Head of caudate nucleus (tissue), 42 donors: ENCODE measurements at regions not wholly inside any gene's neighbourhood (a gene's known extent, or its start where the extent isn't known, plus 50 kb on each side); places are given as distances from the start of the nearest gene placed in this dataset.
"Not testable (repeated sequence)": the region's sequence is repeated elsewhere in the genome, so short reads cannot be mapped to it uniquely, and the experiment has no call there.

ENCODE experiments used
- DNase-seq, 42 donors: peaks; one replicate each; pipeline versions ENCODE4 v3.0.0 to v3.0.0-alpha.2; 2020 to 2021; ENCODE audit warnings: mixed read lengths in 7 of 42
- intact Hi-C: fragments of 100-400 bp; cut with DNase I; formaldehyde crosslinking; loops from one replicate; pipeline ENCODE4 v1.15.0; 2022

DNA sequence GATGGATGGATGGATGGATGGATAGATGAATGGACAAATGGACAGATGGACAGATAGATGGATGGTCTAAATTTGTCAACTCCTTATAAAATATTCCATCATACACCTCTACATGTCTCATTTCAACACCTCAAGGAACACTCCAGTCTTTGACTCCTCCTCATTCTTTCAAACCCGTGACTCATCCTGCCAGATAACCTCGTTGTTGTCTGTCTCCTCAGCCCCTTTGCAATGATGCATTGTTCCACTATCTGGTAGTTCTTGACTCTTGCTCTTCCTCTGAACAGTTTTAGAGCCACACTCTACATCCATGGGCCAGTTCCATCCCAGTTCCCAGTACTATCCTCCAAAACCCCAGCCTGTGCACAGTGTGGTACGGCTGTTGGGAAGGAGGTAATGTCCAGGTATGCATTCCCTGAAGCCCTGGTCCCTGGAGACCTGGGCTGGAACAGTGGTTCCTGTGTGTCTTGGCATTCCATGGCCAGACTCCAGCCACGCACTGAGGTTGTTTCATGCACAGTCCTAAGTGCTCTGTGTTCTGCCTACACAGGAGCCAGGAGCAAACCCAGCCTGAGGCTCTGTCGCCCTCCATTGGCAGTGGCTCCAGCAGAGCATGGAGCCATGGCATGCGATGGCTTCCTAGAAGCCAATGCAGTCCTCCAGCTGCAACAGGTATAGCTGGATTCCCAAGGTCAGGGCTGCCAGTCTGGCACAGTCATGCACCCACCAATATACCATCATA lies 105.7 kb downstream of the C17orf67 start:
- DNase-seq, result peak in 14 of 42 donors; percentile 6 to 68 (median 18)
- intact Hi-C loops, result no loop called here

DNA sequence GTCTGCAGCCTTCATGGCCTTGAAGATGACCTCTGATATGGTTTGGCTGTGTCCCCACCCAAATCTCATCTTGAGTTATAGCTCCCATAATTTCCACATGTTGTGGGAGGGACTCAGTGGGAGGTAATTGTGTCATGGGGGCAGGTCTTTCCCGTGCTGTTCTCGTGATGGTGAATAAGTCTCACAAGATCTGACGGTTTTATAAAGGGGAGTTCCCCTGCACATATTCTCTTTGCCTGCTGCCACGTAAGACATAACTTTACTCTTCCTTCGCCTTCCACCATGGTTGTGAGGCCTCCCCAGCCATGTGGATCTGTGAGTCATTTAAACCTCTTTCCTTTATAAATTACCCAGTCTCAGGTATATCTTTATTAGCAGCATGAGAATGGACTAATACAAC lies 102.6 kb downstream of the C17orf67 start:
- DNase-seq, intact Hi-C loops: not testable (repeated sequence)

DNA sequence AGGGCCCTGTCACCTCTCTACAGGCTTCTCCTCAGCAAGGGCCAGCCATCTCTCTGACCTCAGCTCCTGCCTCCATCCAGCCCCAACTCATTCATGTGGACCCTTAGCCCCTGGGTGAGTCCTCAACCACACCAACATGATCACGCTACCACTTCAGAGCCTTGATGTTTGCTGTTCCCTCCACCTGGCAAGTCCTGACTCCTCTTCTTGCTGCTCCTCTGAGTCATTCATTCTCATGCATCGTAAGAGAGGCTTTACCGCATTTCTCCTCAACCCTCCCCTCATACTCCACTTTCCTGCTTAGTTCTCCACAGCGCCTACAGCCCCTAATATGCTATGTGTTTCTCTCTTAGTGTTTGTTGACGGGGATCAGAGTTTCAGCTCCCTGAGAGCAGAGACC lies 99.9 kb downstream of the C17orf67 start:
- no peak for DNase-seq
- intact Hi-C loops, result no loop called here

DNA sequence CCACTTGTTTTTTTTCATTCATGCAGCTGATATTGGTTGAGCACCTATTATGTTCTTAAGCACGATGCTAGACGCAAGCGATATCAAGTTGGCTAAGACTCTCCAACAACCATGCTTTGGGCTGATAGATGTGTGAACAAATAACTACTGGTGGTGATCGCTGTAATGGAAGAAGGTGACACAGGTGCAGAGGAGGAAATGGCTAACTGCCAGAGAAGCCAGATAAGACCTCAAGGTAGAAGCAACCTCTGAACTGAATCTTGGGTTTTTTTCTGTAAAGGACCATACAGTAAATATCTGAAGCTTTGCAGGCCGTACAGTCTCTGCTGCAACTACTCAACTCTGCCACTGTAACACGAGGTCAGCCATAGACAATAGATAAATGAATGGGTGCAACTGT lies 97.9 kb downstream of the C17orf67 start:
- intact Hi-C loops, result no loop called here
- DNase-seq, result no peak

DNA sequence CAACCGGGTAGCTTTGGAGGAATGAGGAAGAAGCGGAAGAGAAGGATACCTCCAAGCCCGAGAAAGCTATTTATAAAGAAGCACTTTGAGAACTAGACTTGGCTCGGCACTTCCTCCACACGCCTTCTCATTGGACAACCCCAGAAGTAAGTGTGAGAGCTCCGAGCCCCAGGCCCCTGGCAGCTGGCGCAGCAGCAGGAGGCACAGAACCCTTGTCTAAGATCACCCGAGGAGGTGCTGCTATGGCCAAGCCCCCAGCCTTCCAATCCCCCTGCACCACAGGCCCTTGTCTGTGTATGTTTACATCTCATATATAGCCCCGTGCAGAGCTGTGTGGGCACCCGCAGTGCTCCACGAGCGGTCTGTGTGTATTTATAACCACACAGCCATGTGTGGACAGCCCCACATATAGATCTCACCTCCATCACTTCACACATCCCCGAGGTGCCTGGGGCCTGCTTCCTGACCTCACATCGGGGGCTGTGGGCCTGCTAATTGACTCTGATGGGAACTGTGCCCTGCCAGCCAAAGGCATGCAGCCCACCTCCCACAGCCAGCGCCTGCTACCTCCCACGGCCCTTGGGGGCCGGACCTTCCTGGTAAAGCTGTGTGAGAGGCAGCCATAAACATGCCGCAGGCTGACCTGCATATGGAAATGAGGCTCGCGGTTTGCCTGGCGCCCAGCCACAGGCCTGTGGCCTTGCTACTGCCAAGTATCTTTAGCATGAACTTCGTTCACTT lies 96.1 kb downstream of the C17orf67 start:
- intact Hi-C loops, result no loop called here

DNA sequence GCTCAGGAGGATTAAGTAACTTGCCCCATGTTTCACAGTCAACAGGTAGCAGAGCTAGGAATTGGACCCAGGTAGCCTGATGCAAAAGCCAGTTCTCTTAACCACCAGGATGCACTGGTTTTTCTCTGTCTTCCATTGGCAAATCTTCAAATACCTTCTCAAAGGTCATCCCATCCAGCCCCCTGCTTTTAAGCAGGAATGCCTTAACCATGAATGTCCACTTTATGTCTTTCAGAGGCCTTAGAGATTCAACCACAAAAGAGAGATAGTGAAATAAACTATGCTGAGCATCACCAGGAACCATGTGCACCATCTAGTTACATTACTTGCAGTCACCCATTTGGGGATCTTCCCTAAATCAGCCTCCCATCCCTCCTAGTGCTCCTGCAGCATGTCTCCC lies 94.3 kb downstream of the C17orf67 start:
- intact Hi-C loops, result no loop called here
- DNase-seq, result no peak

More for the DNA sequence above, 96.1 kb downstream of the C17orf67 start:
- DNase-seq, result no peak

DNA sequence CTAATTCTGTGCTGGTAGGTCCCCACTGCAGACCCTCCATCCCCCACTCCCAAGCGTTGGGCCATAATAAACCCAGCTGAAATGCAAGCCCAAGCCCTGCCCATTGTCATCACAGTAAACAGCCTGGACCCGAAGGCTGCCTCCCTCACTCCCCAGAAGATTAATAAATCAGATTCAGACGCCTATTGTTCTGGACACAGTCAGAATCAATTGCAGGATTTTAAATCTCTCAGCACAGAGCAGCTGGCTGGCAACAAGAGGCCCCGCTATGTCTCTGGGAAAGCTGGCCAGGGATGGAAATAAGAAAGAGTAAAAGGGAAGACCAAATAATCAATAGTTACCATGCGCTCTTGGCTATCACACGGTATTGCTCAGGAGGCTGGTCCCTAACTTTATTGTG lies 93.9 kb downstream of the C17orf67 start:
- no peak for DNase-seq
- intact Hi-C loops, result no loop called here

DNA sequence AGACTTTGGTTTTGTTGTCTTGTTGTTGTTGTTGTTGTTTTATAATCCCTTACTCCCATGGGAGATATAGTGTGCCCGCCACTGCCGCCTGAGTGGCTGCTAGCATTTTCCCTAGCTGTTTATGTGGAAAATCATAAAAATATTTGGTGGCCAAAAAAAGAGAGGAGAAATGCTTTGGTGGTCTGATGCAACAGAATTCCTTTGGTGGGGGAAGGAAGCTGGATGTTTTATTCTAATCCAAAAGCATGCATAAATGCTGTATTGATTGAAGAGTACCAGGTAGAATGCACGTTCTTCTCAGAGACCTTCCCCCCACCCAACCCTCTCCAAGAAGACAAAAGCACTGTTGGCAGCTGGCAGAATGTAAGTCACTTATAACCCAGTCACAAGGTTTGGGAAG lies 93.2 kb downstream of the C17orf67 start:
- intact Hi-C loops, result no loop called here

More for the DNA sequence above, 93.2 kb downstream of the C17orf67 start:
- DNase-seq, result no peak
